ENCODE measurements at regions not wholly inside any gene's neighbourhood (a gene's known extent, or its start where the extent isn't known, plus 50 kb on each side); places are given as distances from the start of the nearest gene placed in this dataset.

- Mint-ChIP-seq H3K27ac (no peak overlapping the region), H3K4me3 (no peak overlapping the region), H3K36me3 (ENCODE audit: low read depth) (no peaks in the 10 kb centered on the region), H3K27me3 (peaks cover 5% of the 10 kb centered on the region), H3K9me3 (no peaks in the 10 kb centered on the region), H3K4me1 (peaks cover 10% of the 10 kb centered on the region)
- no peak for ATAC-seq (ENCODE audit: low read depth)
- TF ChIP-seq CTCF (IDR thresholded peaks at IDR 0.05) = no peak
- POLR2A ChIA-PET = no interaction called here
- intact Hi-C loops (cut with micrococcal nuclease) = no loop called here
- CTCF ChIA-PET = no interaction called here
- no peak for DNase-seq
These were observed 385.0 kb upstream of the C2CD4B start for GRCh38 chr15:62550106-62550505.

- peaks cover 10% of the 10 kb centered on the region for H3K4me1 Mint-ChIP-seq
- no peak overlapping the region for H3K27ac Mint-ChIP-seq
- no peak for DNase-seq
- H3K4me3 Mint-ChIP-seq = no peak overlapping the region
- intact Hi-C loops (cut with micrococcal nuclease) = no loop called here
- no peak for ATAC-seq (ENCODE audit: low read depth)
- CTCF ChIA-PET = no interaction called here
- H3K9me3 Mint-ChIP-seq = no peaks in the 10 kb centered on the region
- TF ChIP-seq CTCF (IDR thresholded peaks at IDR 0.05) = no peak
- no peaks in the 10 kb centered on the region for H3K36me3 Mint-ChIP-seq (ENCODE audit: low read depth)
- POLR2A ChIA-PET = no interaction called here
- peaks cover 5% of the 10 kb centered on the region for H3K27me3 Mint-ChIP-seq
These were observed 387.4 kb upstream of the C2CD4B start for GRCh38 chr15:62552444-62552843.

GRCh38 chr15:62553911-62554563 is 389.0 kb upstream of the C2CD4B start:
- ATAC-seq (ENCODE audit: low read depth) = no peak
- ChIA-PET POLR2A (no interaction called here), CTCF (no interaction called here)
- H3K27ac Mint-ChIP-seq = no peak overlapping the region
- intact Hi-C loops (cut with micrococcal nuclease) = no loop called here
- no peak for TF ChIP-seq CTCF (IDR thresholded peaks at IDR 0.05)
- H3K4me3 Mint-ChIP-seq = no peak overlapping the region
- no peaks in the 10 kb centered on the region for H3K36me3 Mint-ChIP-seq (ENCODE audit: low read depth)
- no peak for DNase-seq
- H3K4me1 Mint-ChIP-seq = peaks cover 10% of the 10 kb centered on the region
- peaks cover 2% of the 10 kb centered on the region for H3K27me3 Mint-ChIP-seq
- no peaks in the 10 kb centered on the region for H3K9me3 Mint-ChIP-seq

- H3K4me1 Mint-ChIP-seq = peaks cover 10% of the 10 kb centered on the region
These were observed 393.7 kb upstream of the C2CD4B start for GRCh38 chr15:62558640-62559380.

More at GRCh38 chr15:62558640-62559380, 393.7 kb upstream of the C2CD4B start:
- Mint-ChIP-seq H3K27me3 (peaks cover 2% of the 10 kb centered on the region), H3K9me3 (no peaks in the 10 kb centered on the region), H3K36me3 (ENCODE audit: low read depth) (no peaks in the 10 kb centered on the region), H3K27ac (no peak overlapping the region), H3K4me3 (no peak overlapping the region)
- POLR2A ChIA-PET = no interaction called here
- CTCF ChIA-PET = no interaction called here
- intact Hi-C loops (cut with micrococcal nuclease) = no loop called here
- no peak for TF ChIP-seq CTCF (IDR thresholded peaks at IDR 0.05)
- ATAC-seq (ENCODE audit: low read depth) (no peak), DNase-seq (no peak)
